Neural cell (in vitro differentiated cells): ENCODE measurements at regions not wholly inside any gene's neighbourhood (a gene's known extent, or its start where the extent isn't known, plus 50 kb on each side); places are given as distances from the start of the nearest gene placed in this dataset.

Experiments
- CTCF ChIP-seq: fragments of 450-650 bp; IDR thresholded peaks from 2 replicates; pipeline ENCODE4 v1.5.1; 2014; ENCODE audit warnings: antibody characterized with exemption, mild to moderate bottlenecking, moderate library complexity; ENCODE audit not compliant: poor library complexity, severe bottlenecking
- EP300 ChIP-seq: fragments of 450-650 bp; conservative IDR thresholded peaks from 2 replicates; pipeline ENCODE4 v1.6.1; 2014; ENCODE audit warnings: antibody characterized with exemption, mild to moderate bottlenecking, moderate library complexity; ENCODE audit not compliant: poor library complexity, severe bottlenecking
- EZH2 ChIP-seq: fragments of 200-600, 300-800 bp; shearing (Covaris generic), sonication (generic); IDR thresholded peaks from 2 replicates; pipeline ENCODE4 v1.6.1; 2014; ENCODE audit warnings: antibody characterized with exemption, low read length, borderline replicate concordance, mild to moderate bottlenecking; ENCODE audit not compliant: insufficient read depth, poor library complexity, severe bottlenecking
- MXI1 ChIP-seq: fragments of 450-650 bp; conservative IDR thresholded peaks from 2 replicates; pipeline ENCODE4 v1.6.1; 2014; ENCODE audit warnings: antibody characterized with exemption, mild to moderate bottlenecking; ENCODE audit not compliant: poor library complexity, severe bottlenecking
- RAD21 ChIP-seq: fragments of 450-650 bp; conservative IDR thresholded peaks from 2 replicates; pipeline ENCODE4 v1.6.1; 2014; ENCODE audit warnings: antibody characterized with exemption, mild to moderate bottlenecking, moderate library complexity
- SMC3 ChIP-seq: fragments of 450-650 bp; conservative IDR thresholded peaks from 2 replicates; pipeline ENCODE4 v1.6.1; 2014; ENCODE audit warnings: antibody characterized with exemption, mild to moderate bottlenecking, moderate library complexity; ENCODE audit not compliant: poor library complexity
- TF ChIP-seq, protein P1 (sequence below): IDR thresholded peaks from 2 replicates; pipeline ENCODE4 v1.6.1; 2012; ENCODE audit warnings: borderline replicate concordance

DNA sequence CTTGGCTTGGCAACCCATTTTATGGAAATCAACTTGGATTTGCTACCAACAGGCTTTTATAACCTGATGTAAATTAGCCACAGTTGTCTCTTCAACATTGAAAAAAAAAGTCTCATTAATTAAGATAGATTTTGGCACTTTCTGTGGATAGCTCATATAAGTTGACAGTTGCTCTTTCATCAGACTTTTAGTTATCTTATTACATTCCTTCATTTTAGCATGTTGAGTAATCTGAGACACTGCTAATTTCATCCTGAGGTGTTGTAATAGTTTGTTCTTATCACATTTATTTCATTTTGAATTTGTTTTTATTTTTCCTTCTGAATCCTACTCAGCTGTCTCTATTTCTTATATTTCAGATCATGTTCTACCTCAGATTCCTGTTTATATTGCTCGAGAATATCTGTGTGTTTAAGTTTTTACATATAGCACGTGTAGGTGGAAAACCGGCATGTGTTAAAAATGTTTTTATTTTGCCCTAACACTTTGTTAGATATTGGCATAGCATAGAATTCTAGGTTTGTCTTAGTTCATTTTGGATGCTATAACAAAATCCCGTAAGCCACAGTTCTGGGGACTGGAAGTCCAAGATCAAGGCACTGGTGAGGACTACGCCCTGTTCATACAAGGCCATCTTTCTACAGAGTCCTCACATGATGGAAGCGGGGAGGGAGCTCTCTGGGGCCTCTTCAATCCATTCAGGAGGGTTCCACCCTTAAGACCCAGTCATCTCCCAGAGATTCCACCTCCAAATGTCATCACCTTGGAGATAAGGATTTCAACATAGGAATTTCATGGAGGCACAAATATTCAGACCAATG lies 239.4 kb downstream of the COL4A1 start:
- TF ChIP-seq EZH2 (no peak), CTCF (no peak), RAD21 (no peak), MXI1 (no peak), SMC3 (no peak), EP300 (no peak)
- TF ChIP-seq, protein P1, sequence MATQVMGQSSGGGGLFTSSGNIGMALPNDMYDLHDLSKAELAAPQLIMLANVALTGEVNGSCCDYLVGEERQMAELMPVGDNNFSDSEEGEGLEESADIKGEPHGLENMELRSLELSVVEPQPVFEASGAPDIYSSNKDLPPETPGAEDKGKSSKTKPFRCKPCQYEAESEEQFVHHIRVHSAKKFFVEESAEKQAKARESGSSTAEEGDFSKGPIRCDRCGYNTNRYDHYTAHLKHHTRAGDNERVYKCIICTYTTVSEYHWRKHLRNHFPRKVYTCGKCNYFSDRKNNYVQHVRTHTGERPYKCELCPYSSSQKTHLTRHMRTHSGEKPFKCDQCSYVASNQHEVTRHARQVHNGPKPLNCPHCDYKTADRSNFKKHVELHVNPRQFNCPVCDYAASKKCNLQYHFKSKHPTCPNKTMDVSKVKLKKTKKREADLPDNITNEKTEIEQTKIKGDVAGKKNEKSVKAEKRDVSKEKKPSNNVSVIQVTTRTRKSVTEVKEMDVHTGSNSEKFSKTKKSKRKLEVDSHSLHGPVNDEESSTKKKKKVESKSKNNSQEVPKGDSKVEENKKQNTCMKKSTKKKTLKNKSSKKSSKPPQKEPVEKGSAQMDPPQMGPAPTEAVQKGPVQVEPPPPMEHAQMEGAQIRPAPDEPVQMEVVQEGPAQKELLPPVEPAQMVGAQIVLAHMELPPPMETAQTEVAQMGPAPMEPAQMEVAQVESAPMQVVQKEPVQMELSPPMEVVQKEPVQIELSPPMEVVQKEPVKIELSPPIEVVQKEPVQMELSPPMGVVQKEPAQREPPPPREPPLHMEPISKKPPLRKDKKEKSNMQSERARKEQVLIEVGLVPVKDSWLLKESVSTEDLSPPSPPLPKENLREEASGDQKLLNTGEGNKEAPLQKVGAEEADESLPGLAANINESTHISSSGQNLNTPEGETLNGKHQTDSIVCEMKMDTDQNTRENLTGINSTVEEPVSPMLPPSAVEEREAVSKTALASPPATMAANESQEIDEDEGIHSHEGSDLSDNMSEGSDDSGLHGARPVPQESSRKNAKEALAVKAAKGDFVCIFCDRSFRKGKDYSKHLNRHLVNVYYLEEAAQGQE = no peak
